GM23248 (cell line): ENCODE measurements at regions not wholly inside any gene's neighbourhood (a gene's known extent, or its start where the extent isn't known, plus 50 kb on each side); places are given as distances from the start of the nearest gene placed in this dataset.

Source experiments
- EZH2 ChIP-seq: fragments of 200-600 bp; sonication (generic); IDR thresholded peaks from 2 replicates; pipeline ENCODE4 v1.6.1; 2018; ENCODE audit warnings: antibody characterized with exemption, mild to moderate bottlenecking; ENCODE audit not compliant: insufficient read depth, poor library complexity, severe bottlenecking
- EZH2phosphoT487 ChIP-seq: fragments of 200-600 bp; sonication (generic); IDR thresholded peaks from 2 replicates; pipeline ENCODE4 v1.6.1; 2018; ENCODE audit warnings: antibody characterized with exemption, moderate library complexity, mild to moderate bottlenecking, low read depth; ENCODE audit not compliant: insufficient read depth

GRCh38 chr2:145138626-145139025 is 618.7 kb upstream of the ZEB2 start:
- TF ChIP-seq EZH2phosphoT487, result no peak
- no peak for TF ChIP-seq EZH2
